Parathyroid adenoma (tissue), 2 donors: ENCODE measurements at regions not wholly inside any gene's neighbourhood (a gene's known extent, or its start where the extent isn't known, plus 50 kb on each side); places are given as distances from the start of the nearest gene placed in this dataset.

Experiments used
- H2AFZ ChIP-seq: fragments of 300-600 bp; sonication (generic); one replicate; pipeline ENCODE4 v1.7.0; 2017; ENCODE audit warnings: antibody characterized with exemption, mild to moderate bottlenecking
- H3K27ac ChIP-seq: fragments of 300-600 bp; sonication (generic); one replicate; pipeline ENCODE4 v1.7.0; 2017
- H3K27me3 ChIP-seq: fragments of 300-600 bp; sonication (generic); one replicate; pipeline ENCODE4 v1.7.0; 2017; ENCODE audit warnings: low read length; ENCODE audit not compliant: control insufficient read depth, insufficient read depth
- H3K36me3 ChIP-seq: fragments of 300-600 bp; sonication (generic); one replicate; pipeline ENCODE4 v1.7.0; 2017; ENCODE audit warnings: low read length; ENCODE audit not compliant: control insufficient read depth, insufficient read depth
- H3K4me1 ChIP-seq: fragments of 300-600 bp; sonication (generic); one replicate; pipeline ENCODE4 v1.7.0; 2017; ENCODE audit warnings: control low read depth
- H3K4me2 ChIP-seq: fragments of 300-600 bp; sonication (generic); one replicate; pipeline ENCODE4 v1.7.0; 2017; ENCODE audit warnings: low read length
- H3K4me3 ChIP-seq: fragments of 300-600 bp; sonication (generic); one replicate; pipeline ENCODE4 v1.7.0; 2017; ENCODE audit warnings: low read depth, low read length
- H3K79me2 ChIP-seq: fragments of 300-600 bp; sonication (generic); one replicate; pipeline ENCODE4 v1.7.0; 2017; ENCODE audit warnings: control low read depth
- H3K9ac ChIP-seq: fragments of 300-600 bp; sonication (generic); one replicate; pipeline ENCODE4 v1.7.0; 2017; ENCODE audit warnings: mild to moderate bottlenecking
- H3K9me3 ChIP-seq: fragments of 300-600 bp; sonication (generic); one replicate; pipeline ENCODE4 v1.7.0; 2017; ENCODE audit warnings: low read length; ENCODE audit not compliant: control insufficient read depth
- CTCF ChIP-seq: fragments of 300-600 bp; sonication (generic); IDR thresholded peaks from one replicate; pipeline ENCODE4 v1.7.0; 2017; ENCODE audit warnings: antibody characterized with exemption, mild to moderate bottlenecking
- donor health status: primary hyperparathyroidism.

DNA sequence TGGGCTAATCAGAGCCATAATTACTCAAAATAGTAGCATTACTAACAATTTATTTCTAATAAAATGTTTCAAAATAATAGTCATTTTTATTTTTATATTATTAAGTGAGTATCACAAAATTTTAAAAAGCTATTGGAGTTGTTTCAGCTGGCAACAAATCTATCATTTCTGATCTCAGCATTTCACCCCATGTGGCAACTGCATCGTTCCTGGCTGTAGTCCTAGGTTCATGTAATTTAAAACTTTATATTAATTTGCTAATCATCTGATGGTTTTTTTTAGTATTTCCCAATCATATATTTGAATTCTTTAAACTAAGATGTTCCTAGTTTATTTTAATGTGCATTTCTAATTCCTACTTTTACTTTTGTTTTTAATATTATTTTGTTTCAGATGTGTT lies 293.0 kb upstream of the AKR1E2 start:
- no peak for TF ChIP-seq CTCF
- Histone ChIP-seq H3K9me3 (no peaks in the 10 kb centered on the region), H3K4me2 (no peak overlapping the region), H3K27ac (no peak overlapping the region), H3K36me3 (no peaks in the 10 kb centered on the region), H3K79me2 (no peaks in the 10 kb centered on the region), H3K9ac (no peak overlapping the region), H3K4me1 (no peaks in the 10 kb centered on the region), H3K4me3 (no peak overlapping the region), H3K27me3 (no peaks in the 10 kb centered on the region), H2AFZ (no peak overlapping the region)

- H3K27me3 ChIP-seq, result no peaks in the 10 kb centered on the region
- no peaks in the 10 kb centered on the region for H3K4me1 ChIP-seq
- TF ChIP-seq CTCF, result no peak
Observed at GRCh38 chr10:4532467-4532866, 293.5 kb upstream of the AKR1E2 start.

GRCh38 chr10:4532011-4532410 lies 294.0 kb upstream of the AKR1E2 start:
- no peak overlapping the region for H3K9ac ChIP-seq
- H3K4me1 ChIP-seq, result no peaks in the 10 kb centered on the region
- no peaks in the 10 kb centered on the region for H3K36me3 ChIP-seq
- H3K4me2 ChIP-seq, result no peak overlapping the region
- H3K79me2 ChIP-seq, result no peaks in the 10 kb centered on the region
- H2AFZ ChIP-seq, result no peak overlapping the region
- no peak for TF ChIP-seq CTCF
- H3K4me3 ChIP-seq, result no peak overlapping the region
- H3K27me3 ChIP-seq, result no peaks in the 10 kb centered on the region
- H3K27ac ChIP-seq, result no peak overlapping the region
- H3K9me3 ChIP-seq, result no peaks in the 10 kb centered on the region

More at GRCh38 chr10:4532467-4532866, 293.5 kb upstream of the AKR1E2 start:
- H3K4me3 ChIP-seq, result no peak overlapping the region
- H3K4me2 ChIP-seq, result no peak overlapping the region
- H2AFZ ChIP-seq, result no peak overlapping the region
- H3K9ac ChIP-seq, result no peak overlapping the region
- no peaks in the 10 kb centered on the region for H3K79me2 ChIP-seq
- H3K9me3 ChIP-seq, result no peaks in the 10 kb centered on the region
- H3K27ac ChIP-seq, result no peak overlapping the region
- H3K36me3 ChIP-seq, result no peaks in the 10 kb centered on the region

DNA sequence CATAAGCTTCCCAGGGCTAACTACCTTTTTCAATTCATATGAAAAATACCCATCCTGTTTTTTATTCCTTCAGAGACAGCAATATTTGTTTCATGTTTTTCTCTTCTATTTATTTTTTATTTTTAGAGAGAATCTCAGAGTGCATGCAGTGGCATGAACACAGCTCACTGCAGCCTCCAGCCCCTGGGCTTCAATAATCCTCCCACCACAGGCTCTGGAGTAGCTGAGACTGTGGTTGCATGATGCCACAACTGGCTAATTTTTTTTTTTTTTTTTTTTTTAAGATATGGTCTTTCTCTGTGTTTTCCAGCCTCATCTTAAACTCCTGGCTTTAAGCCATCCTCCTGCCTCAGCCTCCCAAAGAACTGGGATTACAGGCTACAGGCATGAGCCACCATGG lies 296.7 kb upstream of the AKR1E2 start:
- Histone ChIP-seq H3K4me2 (no peak overlapping the region), H3K27me3 (no peaks in the 10 kb centered on the region), H3K27ac (no peak overlapping the region), H3K9ac (no peak overlapping the region), H3K4me3 (no peak overlapping the region), H2AFZ (no peak overlapping the region), H3K79me2 (no peaks in the 10 kb centered on the region), H3K36me3 (no peaks in the 10 kb centered on the region), H3K4me1 (no peaks in the 10 kb centered on the region), H3K9me3 (no peaks in the 10 kb centered on the region)
- no peak for TF ChIP-seq CTCF

- Histone ChIP-seq H3K79me2 (no peaks in the 10 kb centered on the region), H3K27ac (no peak overlapping the region), H3K9me3 (no peaks in the 10 kb centered on the region), H2AFZ (no peak overlapping the region), H3K9ac (no peak overlapping the region), H3K4me3 (no peak overlapping the region), H3K4me2 (no peak overlapping the region), H3K4me1 (no peaks in the 10 kb centered on the region), H3K36me3 (no peaks in the 10 kb centered on the region), H3K27me3 (no peaks in the 10 kb centered on the region)
- no peak for TF ChIP-seq CTCF
Observed at GRCh38 chr10:4527281-4527970, 298.6 kb upstream of the AKR1E2 start.
